ENCODE measurements at regions not wholly inside any gene's neighbourhood (a gene's known extent, or its start where the extent isn't known, plus 50 kb on each side); places are given as distances from the start of the nearest gene placed in this dataset.

- DNase-seq (ENCODE audit: low read depth in 2 of 2) = peak in 1 of 2 donors; percentile 48
Observed at GRCh38 chr2:239716536-239717318, 308.4 kb downstream of the NDUFA10 start.

DNA sequence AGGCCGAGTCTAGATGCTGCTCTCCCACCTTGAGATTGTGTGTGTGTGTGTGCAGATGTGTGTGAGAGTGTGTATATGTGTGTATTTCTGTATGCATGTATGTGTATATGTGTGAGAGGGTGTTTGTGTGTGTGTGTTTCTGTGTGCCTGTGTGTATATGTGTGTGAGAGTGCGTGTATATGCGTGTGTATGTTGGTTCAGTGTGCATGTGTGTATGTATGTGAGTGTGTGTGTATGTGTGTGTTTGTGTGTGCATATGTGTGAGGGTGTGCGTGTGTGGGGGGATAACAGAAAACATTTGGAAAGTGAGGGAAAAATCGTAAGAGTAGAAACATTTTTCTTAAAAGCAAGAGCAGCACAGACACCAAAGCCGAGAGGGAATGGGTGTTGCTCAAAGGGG lies 309.1 kb downstream of the NDUFA10 start:
- no peak for DNase-seq (ENCODE audit: low read depth in 2 of 2)

DNA sequence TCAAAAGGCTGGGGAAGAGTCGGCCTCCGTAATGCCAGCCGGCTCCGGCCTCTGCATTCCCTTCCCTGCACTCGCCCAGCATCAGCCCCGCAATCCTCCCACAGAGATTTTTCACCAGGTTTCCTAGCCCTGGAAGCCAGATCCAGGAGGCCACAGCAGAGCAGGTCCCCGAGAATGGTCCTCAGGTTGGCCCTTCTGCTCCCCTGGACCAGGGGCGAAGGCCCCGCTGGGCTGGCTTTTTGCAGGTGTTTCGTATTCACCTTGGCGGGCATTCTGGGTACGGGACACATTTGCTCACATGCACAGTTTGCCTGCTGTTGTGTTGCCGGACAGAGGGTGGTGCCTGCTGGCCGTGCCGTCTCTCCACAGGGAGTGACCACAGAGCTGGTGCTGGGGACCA lies 309.5 kb downstream of the NDUFA10 start:
- no peak for DNase-seq (ENCODE audit: low read depth in 2 of 2)

- DNase-seq (ENCODE audit: low read depth in 2 of 2) = no peak
Observed at GRCh38 chr2:239715202-239715601, 309.9 kb downstream of the NDUFA10 start.

- DNase-seq (ENCODE audit: low read depth in 2 of 2) = no peak
Observed at GRCh38 chr2:239714116-239714515, 311.0 kb downstream of the NDUFA10 start.

DNA sequence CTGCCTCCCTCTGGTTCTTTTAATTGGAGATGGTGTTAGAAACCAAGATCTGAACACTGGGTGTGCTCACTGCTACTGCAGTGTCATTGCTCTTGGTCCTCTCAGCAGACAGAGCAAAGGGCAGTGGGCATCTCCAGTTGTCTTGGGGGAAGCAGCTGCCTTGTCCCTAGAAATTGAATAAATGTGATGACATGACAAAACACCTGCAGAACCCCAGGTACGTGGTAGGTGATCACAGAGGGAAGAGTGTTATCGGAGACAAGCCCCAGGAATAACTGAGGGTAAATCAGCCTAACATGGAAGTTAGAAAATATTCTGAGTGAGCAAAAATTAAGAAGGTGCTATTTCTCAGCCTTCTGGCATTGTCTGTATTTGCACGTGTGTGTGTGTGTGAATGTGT lies 311.9 kb upstream of the HDAC4 start:
- DNase-seq (ENCODE audit: low read depth in 2 of 2) = no peak

DNA sequence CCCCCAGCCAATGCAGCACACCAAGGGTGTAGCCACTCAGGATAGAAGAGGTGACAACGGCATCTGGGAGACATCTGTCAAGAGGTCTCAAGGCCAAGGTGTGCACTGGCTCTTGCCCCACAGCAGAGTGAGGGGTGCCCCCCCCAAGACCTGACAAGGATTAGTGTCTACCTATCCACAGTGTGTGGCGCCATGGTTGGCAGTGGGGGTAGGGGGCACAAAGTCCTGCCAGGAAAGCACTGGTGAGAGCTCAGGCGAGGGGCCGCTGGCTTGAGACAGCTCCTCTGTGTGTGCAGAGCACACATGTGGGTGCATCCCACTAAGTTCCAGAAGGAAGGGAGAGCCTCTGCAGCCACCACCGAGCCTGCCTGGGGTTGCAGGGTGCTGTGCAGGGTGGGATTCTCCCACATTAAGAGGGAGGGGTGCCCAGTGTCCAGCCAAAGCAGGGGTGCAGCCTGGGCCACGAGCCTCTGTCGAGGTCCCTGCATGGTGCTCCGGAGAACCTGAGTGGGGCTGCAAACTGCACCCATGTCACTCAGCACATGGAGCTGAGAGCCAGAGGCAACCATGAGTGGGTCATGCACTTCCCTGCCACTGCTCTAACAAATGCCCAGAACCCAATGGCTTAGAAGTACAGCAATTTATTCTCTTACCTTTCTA lies 311.2 kb upstream of the HDAC4 start:
- DNase-seq (ENCODE audit: low read depth in 2 of 2) = no peak

DNA sequence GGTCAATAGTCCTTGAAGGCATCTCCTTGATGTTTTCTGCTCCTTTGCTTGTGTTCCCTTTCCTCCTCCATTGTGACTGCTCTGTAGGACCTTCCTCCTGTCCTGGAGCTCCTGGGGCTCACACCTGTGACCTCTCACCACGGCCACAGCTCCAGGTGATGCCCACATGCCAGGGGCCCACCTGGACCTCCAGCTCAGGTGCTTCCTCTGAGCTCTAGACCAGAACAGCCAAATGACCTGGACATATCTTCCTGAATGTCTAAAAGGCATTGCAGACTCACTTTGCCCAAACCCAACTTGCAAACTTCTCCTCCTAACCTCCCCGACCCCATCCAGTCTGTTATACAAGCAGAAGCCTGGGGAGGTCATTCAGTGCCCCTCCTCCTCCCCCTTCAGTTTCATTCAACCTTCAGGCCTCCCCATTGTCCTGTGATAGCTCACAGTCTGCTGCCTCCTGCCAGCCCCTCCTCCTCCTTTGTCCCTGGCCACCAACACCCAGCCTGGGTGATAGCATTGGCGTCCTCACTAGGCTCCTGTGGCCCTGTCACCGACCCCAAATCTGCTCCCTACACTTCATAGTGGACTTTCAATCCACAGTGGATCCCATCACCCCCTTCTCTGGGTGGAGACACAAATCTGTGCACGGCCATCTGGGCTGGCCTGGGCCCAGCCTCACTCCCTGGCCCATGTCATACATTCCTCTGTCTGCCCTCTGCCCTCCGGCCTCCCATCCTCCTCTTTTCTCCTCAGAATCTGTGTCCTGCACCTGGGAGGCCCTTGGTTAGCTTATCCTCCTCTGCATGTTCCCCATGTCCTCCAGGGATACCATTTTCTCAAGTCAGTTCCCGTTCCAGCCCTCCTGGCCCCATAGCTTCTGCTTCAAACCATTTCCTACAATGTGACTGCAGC lies 310.4 kb upstream of the HDAC4 start:
- DNase-seq (ENCODE audit: low read depth in 2 of 2) = no peak

GRCh38 chr2:239706367-239706766 lies 305.5 kb upstream of the HDAC4 start:
- DNase-seq (ENCODE audit: low read depth in 2 of 2) = no peak

- DNase-seq (ENCODE audit: low read depth in 2 of 2) = no peak
Observed at GRCh38 chr2:239704737-239705136, 303.9 kb upstream of the HDAC4 start.

GRCh38 chr2:239703834-239704233 lies 303.0 kb upstream of the HDAC4 start:
- DNase-seq (ENCODE audit: low read depth in 2 of 2) = no peak

DNA sequence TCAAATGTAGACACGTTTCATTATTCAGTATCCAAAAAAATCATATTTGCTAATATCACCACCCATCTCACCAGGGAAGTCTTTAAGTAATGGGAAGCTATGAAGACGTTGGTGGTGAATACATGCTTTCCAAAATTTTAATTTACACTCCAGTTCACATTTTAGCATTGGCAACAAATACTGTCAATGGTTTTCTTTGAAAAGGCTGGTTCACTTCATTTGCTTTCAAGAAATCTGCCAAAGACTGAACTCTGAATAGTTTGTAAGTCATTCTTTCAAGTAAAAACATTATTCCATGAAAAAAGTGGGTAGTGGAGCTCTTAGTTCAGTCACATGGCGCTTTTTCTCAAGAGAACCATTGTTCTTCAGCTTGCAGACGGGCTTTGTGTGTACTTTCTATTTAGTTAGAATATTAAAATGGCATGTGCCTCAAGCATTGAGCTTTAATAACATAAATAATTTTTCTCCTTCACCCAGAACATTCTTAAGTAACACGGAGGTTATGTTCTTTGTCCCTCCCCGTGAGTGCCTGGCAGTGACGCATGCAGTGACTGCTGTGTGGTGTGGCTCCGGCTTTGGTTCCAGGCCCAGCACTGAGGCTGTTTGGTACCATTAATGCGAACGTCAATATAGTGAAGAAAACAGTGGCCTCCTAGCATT lies 300.0 kb upstream of the HDAC4 start:
- no peak for DNase-seq (ENCODE audit: low read depth in 2 of 2)

- no peak for DNase-seq (ENCODE audit: low read depth in 2 of 2)
Observed at GRCh38 chr2:239697399-239698164, 296.8 kb upstream of the HDAC4 start.

DNA sequence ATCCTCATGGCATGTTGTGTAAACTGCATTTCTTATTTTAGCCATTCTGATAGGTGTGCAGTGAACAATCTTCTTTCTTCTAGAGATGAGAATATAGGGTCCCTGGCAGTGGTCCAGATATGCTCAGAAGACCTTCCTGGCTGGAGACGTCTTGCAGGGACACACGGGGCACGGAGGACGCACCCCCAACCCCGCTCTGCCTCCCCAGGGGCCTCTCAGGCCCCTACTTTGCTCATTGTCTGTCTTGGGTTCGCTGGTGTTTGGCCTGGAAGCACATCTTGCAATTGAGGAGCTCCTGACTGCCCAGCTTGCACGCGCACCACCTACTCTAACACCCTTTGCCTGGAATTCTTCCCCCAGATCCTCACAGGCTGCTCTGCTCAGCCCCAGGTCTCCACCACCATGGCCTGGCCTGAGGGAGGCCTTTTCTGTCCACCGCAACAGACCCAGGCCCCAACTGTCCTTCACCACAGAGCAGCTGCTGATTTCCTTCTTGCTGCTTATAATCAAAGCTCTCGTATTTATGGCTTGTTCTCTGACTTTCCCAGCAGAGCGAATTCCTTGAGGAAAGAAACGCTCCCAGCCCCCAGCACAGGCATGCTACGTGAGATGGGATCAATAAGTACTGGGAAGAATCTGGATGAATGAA lies 295.9 kb upstream of the HDAC4 start:
- DNase-seq (ENCODE audit: low read depth in 2 of 2) = no peak

GRCh38 chr2:239695728-239696240 lies 295.0 kb upstream of the HDAC4 start:
- no peak for DNase-seq (ENCODE audit: low read depth in 2 of 2)

DNA sequence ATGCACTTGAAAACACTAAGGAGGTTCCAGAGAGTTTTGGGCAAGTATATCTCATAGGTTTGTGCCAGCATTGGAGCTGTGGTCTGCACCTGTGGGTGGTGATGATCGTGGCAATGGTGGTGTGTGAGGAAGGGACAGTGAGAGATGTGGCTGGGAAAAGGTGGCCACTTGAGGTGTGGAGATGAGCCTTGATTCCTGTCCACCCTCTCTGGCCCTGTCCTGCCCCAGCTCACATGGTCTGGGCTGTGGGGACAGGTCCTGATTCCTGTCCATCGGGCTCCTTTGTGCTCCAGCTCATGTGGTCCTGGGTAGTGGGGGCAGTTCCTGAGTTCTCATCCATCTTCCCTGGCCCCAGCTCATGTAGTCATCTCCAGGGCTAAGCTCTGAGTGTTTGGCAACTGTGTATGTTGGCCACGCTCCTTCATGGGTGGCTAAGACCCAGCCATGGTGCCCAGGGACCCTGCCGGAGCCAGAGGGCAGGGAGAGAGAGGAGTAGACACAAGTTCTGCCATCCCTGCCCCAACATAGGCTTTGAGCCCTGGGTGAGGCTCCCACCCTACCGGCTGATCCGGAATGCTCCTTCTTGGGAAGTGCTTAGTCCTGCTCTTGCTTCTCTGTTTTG lies 294.4 kb upstream of the HDAC4 start:
- no peak for DNase-seq (ENCODE audit: low read depth in 2 of 2)

GRCh38 chr2:239694487-239694886 lies 293.7 kb upstream of the HDAC4 start:
- DNase-seq (ENCODE audit: low read depth in 2 of 2) = no peak

GRCh38 chr2:239693761-239694415 lies 293.1 kb upstream of the HDAC4 start:
- DNase-seq (ENCODE audit: low read depth in 2 of 2) = no peak

DNA sequence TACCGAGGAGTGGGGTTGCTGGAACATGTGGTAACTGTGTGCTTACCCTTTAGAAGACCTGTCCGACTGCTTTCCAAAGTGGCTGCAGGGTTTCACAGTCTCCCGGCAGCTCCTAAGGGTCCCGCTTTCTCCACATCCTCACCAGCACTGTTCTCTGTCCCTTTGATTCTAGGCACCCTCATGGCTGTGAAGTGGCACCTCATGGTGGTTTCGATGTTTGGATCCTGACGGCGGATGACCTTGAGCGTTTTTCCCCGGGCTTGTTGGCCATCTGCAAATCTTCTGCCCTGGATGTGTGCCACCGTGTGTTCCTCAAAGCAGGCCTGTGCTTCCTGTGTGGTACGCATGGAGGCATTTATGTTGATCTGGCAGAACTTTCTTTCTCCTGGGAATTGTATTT lies 292.5 kb upstream of the HDAC4 start:
- DNase-seq (ENCODE audit: low read depth in 2 of 2) = no peak
